NCI-H774 (cell line): ENCODE measurements at regions not wholly inside any gene's neighbourhood (a gene's known extent, or its start where the extent isn't known, plus 50 kb on each side); places are given as distances from the start of the nearest gene placed in this dataset.
"Not testable (repeated sequence)": the region's sequence is repeated elsewhere in the genome, so short reads cannot be mapped to it uniquely, and the experiment has no call there.

Experiments used
- DNase-seq: peaks from one replicate; lab custom pipeline; 2025; lab: John Stamatoyannopoulos, UW

- DNase-seq, result no peak
These were observed 61.2 kb upstream of the VASH1 start for GRCh38 chr14:76699939-76700590.

GRCh38 chr14:76701436-76701835, 59.8 kb upstream of the VASH1 start:
- DNase-seq, result no peak

GRCh38 chr14:76701981-76702380, 59.3 kb upstream of the VASH1 start:
- no peak for DNase-seq

- DNase-seq, result no peak
These were observed 56.1 kb upstream of the VASH1 start for GRCh38 chr14:76705214-76705613.

GRCh38 chr14:76706207-76706606, 55.1 kb upstream of the VASH1 start:
- DNase-seq, result not testable (repeated sequence)

GRCh38 chr14:76706811-76707210, 54.5 kb upstream of the VASH1 start:
- DNase-seq, result no peak

- DNase-seq, result no peak
These were observed 53.2 kb upstream of the VASH1 start for GRCh38 chr14:76708028-76708427.

GRCh38 chr14:76708771-76709170, 52.5 kb upstream of the VASH1 start:
- no peak for DNase-seq

- DNase-seq, result peak; percentile 2
These were observed 50.9 kb upstream of the VASH1 start for GRCh38 chr14:76710056-76711010.
